ENCODE measurements at regions not wholly inside any gene's neighbourhood (a gene's known extent, or its start where the extent isn't known, plus 50 kb on each side); places are given as distances from the start of the nearest gene placed in this dataset.

DNA sequence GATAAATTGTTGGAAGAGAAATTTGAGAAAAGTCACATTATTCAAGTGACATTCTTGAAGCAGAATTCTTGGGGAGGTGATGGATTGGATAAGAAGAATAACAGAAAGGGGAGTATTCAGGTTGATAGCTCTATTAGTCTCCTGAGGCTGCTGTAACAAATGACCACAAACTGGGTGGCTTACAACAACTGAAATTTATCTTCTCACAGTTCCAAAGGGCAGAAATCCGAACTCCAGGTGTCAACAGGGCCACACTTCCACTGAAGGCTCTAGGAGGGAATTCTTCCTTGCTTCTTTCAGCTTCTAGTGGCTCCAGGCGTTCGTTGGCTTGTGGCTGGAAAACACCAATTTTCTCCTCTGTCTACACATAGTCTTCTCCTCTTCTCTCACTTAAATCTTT, 99.8 kb downstream of the TES start:
- DNase-seq (ENCODE audit: low read depth in 2 of 2) = no peak

- DNase-seq (ENCODE audit: low read depth in 2 of 2) = no peak
Measured at GRCh38 chr7:116311259-116311658, 100.9 kb downstream of the TES start.

DNA sequence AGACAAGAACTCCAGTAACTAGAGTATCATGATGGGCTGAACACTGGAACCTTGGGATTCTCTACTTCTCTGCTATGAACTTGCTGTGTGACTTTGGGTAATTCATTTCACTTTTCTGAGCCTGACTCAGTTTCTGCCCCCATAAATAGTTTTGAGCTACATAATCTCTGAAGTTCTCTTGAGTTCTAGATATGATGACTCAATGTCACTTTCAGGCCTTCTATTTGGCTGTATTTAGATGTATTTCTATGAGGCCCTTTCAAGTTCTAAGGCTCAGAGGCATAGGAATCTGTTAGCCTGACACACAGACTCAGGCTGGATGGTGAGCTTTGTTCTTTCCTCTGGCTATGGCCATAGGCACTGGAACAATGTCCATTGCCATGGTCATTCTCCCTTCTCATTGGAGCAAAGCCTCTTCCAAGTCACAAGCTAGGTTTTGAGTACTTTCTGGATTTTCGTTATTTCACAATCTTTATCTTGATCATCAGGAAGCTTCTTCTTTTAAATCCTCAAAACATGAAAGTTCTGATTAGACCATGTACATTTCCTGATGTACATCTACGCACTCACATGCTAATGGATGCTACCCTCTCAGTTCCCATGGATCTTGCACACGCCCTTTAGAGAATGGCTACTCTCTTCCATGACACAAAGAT, 101.6 kb downstream of the TES start:
- no peak for DNase-seq (ENCODE audit: low read depth in 2 of 2)

- peak in 1 of 2 donors; percentile 86 for DNase-seq (ENCODE audit: low read depth in 2 of 2)
Measured at GRCh38 chr7:116315293-116315692, 105.0 kb downstream of the TES start.

- DNase-seq (ENCODE audit: low read depth in 2 of 2) = peak in 1 of 2 donors; percentile 5
Measured at GRCh38 chr7:116315803-116316202, 105.5 kb downstream of the TES start.

- DNase-seq (ENCODE audit: low read depth in 2 of 2) = peak; percentile 89 to 99
Measured at GRCh38 chr7:116316838-116317628, 106.7 kb downstream of the TES start.

- DNase-seq (ENCODE audit: low read depth in 2 of 2) = peak in 1 of 2 donors; percentile 4
Measured at GRCh38 chr7:116317907-116318306, 107.6 kb downstream of the TES start.

- DNase-seq (ENCODE audit: low read depth in 2 of 2) = peak in 1 of 2 donors; percentile 8
Measured at GRCh38 chr7:116322541-116322940, 112.2 kb downstream of the TES start.

DNA sequence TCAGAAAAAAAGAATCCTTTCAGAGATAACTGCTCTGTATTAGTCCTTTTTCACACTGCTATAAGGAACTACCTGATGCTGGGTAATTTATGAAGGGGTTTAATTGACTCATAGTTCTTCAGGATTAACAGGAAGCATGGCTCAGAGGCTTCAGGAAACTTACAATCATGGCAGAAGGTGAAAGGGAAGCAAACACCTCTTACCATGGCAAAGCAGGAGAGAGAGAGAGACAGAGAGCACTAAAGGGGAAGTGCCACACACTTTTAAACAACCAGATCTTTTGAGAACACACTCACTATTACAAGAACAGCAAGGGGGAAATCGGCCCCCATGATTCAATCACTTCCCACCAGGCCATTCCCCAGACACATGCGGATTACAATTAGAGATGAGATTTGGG, 114.2 kb downstream of the TES start:
- DNase-seq (ENCODE audit: low read depth in 2 of 2) = peak in 1 of 2 donors; percentile 74

DNA sequence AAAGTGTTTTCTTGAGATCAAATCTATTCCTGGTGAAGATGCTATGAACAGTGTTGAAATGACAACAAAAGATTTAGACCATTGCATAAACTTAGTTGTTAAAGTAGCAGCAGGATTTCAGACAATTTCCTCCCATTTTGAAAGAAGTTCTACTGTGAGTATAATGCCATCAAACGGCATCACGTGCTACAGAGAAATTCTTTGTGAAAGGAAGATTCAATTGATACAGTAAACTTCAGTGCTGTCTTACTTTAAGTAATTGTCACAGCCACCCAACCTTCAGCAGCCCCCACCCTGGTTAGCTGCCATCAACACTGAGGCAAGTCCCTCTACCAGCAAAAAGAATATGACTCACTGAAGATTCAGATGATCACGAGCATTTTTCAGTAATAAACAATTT, 115.2 kb downstream of the TES start:
- DNase-seq (ENCODE audit: low read depth in 2 of 2) = peak in 1 of 2 donors; percentile 6

DNA sequence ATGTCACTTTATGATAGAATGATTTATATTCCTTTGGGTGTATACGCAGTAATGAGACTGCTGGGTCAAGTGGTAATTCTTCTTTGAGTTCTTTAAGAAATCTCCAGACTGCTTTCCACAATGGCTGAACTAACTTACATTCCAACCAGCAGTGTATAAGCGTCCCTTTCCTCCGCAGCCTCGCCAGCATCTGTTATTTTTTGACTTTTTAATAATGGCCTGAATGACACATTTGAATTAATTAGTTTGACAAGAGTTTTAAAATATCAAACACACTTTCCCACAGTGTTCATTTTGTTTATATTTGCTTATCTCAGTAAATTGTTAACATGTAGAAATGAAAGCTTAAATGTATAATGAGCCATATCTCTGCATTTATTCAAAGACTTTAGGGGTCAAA, 116.8 kb downstream of the TES start:
- peak in 1 of 2 donors; percentile 3 for DNase-seq (ENCODE audit: low read depth in 2 of 2)

DNA sequence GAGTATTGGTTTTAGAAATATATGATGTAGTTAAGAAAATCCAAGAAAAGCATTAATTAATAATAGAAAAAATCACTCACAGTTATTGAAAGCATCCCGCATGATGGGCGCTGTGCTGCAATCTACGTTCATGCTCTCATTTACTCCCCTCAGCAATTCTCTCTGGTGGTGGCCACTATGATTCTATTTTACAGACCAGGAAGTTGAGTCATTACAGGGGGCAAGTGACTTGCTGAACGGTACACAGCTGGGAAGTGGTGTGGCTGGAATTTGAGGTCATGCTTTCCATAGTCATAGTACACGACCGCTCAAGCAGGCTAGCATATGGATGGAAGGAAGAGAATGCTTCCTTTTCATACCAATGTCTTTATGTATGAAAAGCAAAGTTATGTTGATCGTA, 117.4 kb downstream of the TES start:
- DNase-seq (ENCODE audit: low read depth in 2 of 2) = peak; percentile 96 to 98

GRCh38 chr7:116328161-116328560, 117.8 kb downstream of the TES start:
- DNase-seq (ENCODE audit: low read depth in 2 of 2) = peak in 1 of 2 donors; percentile 45

DNA sequence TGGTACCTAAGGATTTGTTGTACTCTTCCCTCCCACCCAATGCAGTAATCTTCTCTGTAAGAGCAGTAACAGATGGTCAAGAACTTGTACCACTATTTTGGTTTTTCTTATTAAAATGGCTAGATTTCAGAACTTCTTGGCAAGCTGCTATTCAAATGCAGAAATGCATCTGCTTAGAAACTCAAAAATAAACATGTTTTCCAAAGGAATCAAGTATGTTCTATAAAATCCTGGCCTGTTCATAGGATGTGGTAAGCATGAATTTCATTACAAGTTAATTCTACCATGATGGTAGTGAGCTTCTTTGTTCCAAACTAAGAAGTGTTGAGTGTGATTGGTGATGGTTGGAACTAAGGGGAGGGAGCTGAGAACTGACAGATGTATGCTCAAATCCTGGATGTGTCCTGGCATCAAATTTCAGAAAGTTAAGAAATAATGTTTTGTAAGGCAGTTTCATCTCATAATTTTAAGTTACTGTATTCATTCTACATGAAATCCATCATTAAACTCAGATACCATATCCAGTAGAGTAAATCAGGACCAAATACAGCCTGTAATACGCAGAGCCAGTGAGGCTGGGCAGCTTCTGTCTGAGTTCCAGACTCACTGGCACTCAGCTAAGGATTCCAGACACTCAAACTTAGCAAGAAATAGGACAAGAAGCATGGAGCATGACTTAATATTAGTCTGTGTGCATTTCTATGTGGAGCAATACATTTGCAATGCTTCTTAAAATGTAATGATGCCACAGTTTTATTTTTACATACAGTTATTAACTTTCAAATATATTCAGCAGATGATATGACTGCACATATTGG, 119.6 kb downstream of the TES start:
- DNase-seq (ENCODE audit: low read depth in 2 of 2) = no peak

DNA sequence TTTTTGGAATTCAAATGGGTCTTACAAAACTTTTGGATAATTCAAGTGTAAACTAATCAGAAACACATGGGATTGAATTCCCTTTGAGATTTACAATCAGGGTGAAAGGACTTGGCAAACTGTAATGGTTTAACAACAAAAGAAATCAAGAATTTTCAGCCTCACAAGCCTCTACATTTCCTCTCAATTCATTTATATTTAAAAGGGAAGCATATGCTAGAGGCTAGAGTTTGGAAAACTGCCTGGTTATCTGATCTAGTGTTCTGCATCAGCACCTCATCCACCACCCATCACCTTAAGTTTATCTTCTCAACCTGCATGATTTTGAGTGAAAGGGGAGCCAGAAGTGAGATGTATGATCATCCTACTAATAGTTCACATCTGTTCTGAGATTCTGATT, 120.7 kb downstream of the TES start:
- peak; percentile 8 to 50 for DNase-seq (ENCODE audit: low read depth in 2 of 2)

DNA sequence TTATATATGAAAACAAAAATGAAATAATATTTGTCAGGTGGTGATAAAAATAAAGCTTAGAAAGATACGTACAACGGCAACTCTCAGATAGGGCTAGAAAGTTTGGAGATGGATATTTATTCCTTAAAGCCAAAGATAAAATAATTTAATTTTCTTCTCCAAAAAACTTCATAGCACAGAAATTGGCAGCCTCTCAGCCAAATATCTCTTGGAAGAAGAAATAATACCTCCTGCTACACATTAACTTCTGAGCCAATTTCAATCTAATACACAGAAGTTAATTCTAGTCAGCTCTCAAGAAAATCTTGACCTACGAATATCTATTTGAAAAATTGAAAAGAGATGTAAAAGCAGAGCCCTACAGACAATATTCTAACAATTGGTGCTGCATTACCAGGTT, 122.4 kb downstream of the TES start:
- no peak for DNase-seq (ENCODE audit: low read depth in 2 of 2)

DNA sequence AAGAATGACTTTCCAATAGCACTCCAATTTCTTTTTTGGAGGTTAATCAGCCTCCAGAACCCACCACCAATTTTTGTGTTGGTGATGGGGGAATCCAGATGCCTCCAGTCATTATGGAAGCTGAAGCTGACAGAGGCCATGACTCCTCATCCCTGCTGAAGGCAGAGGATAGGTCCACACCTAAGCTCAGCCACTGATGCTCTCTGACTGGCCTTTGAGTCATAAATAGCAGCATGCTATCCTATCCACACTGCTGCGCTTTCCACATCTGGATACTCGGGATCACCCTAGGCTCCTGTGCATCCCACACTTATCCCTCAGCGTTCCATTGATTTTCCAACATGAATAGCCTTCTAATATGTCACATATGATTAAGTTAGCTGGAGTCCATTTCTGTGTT, 124.2 kb downstream of the TES start:
- DNase-seq (ENCODE audit: low read depth in 2 of 2) = no peak

DNA sequence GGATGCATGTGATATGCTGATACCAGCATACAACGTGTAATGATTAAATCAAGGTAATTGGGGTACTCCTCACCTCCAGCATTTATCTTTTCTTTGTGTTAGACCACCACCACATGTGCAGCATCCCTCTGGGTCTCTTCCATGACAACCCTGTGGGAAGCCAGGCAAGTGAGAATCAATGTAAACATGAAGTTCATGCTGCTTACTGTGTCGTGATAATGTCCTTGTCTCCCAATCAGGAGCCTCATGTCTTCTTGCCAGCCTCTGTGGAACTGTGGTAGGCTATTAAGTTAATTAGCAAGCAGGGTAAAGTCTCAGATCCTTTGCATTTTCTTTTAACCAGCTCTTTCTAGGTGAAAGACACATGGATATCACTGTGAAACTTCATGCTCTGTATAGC, 126.7 kb downstream of the TES start:
- no peak for DNase-seq (ENCODE audit: low read depth in 2 of 2)

GRCh38 chr7:116337800-116338199, 127.5 kb downstream of the TES start:
- no peak for DNase-seq (ENCODE audit: low read depth in 2 of 2)

DNA sequence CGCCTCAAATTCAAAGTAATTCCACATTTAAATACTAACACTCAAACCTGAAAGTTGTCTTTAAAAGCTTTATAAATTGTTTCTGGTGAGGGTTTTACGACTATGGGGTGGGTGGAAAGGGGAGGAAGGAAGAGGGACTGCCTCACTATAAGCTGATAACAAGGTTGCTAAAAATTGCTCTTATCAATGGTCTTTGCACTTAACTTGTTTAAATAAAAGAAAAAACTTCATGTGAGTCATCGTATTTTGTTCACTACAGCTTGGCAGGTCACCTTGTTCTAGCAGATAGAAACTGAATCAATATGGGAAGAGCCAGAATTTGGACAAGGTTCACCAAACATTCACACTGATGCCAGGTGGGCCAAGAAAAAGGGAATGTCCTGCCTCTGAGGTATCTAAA, 129.2 kb downstream of the TES start:
- peak; percentile 55 to 86 for DNase-seq (ENCODE audit: low read depth in 2 of 2)

DNA sequence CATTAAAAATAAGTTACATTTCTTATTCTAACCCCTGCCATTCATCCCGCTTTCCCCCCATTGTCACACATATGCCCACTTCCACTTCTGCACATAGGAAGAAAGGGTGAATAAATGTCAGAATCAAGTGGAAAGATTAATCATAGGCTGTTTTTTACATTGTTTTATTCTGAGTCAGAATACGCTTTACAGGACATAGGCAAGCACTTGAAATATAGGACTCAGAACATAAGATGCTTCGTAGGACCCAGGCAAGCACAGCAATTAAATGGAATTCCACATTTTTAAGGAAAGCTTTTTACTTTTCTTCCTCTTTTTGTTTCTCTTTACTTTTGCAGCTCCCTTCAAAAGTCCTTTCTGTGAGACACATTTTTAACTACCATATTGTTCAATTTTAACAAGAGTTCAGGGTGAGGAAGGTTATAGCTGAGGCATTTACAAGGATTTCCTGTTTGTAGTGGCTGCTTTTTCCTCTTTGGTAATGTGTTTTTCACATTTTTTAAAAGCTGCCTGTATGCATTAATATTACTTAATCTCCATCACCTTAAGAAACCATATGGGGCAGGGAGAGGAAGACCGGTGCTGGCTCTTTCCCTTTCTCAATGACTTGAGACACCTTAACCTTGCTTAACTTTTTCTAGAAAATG, 130.0 kb downstream of the TES start:
- DNase-seq (ENCODE audit: low read depth in 2 of 2) = peak; percentile 66 to 69

Data from lung microvascular endothelial cell (primary cell).